GM12875 (cell line): ENCODE measurements at regions not wholly inside any gene's neighbourhood (a gene's known extent, or its start where the extent isn't known, plus 50 kb on each side); places are given as distances from the start of the nearest gene placed in this dataset.

Source experiments
- H3K4me3 ChIP-seq: one replicate; pipeline ENCODE4 v1.5.1; 2011; ENCODE audit warnings: low read depth, low read length, control low read depth
- TF ChIP-seq, protein P1 (sequence below): IDR thresholded peaks from 2 replicates; pipeline ENCODE4 v1.5.1; 2011; ENCODE audit warnings: low read depth, mild to moderate bottlenecking, control low read depth, inconsistent platforms, low read length, moderate library complexity, borderline replicate concordance; ENCODE audit not compliant: insufficient read depth

- H3K4me3 ChIP-seq, result no peak overlapping the region
- TF ChIP-seq, protein P1, sequence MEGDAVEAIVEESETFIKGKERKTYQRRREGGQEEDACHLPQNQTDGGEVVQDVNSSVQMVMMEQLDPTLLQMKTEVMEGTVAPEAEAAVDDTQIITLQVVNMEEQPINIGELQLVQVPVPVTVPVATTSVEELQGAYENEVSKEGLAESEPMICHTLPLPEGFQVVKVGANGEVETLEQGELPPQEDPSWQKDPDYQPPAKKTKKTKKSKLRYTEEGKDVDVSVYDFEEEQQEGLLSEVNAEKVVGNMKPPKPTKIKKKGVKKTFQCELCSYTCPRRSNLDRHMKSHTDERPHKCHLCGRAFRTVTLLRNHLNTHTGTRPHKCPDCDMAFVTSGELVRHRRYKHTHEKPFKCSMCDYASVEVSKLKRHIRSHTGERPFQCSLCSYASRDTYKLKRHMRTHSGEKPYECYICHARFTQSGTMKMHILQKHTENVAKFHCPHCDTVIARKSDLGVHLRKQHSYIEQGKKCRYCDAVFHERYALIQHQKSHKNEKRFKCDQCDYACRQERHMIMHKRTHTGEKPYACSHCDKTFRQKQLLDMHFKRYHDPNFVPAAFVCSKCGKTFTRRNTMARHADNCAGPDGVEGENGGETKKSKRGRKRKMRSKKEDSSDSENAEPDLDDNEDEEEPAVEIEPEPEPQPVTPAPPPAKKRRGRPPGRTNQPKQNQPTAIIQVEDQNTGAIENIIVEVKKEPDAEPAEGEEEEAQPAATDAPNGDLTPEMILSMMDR, result no peak
Observed at GRCh38 chr15:48049736-48050135, 71.1 kb upstream of the SLC24A5 start.

DNA sequence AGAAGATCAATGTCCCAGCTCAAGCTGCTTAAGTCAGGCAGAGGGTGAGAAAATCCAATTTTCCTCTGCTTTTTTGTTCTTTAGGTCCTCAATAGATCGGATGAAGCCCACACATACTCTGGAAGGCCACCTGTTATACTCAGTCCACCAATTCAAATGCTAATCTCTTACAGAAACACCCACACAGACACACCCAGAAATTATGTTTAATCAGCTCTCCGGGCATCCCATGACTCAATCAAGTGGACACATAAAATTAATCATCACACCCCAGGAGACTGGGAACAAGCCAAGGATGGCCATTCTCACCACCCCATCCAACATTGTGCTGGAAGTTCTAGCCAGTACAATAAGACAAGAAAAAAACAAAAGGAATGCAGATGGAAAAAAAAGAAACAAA, 67.8 kb upstream of the SLC24A5 start:
- TF ChIP-seq, protein P1, result no peak
- no peak overlapping the region for H3K4me3 ChIP-seq

DNA sequence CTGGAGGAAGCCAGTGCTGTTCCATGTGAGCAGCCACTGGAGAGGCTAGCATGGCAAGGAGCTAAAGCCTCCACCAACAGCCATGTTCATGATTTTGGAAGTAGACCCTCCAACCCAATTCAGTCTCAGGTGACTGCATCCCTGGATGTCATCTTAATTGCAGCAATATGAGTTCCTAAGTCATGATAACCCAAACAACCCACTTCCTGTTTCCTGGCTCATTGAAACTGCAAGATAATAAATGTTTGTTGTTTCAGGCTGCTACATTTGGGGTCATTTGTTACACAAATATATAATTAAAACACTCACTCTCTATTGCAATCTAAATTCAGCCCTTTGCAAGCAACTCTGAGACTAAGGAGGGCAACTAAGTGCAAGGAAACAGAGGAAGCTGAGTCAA, 62.4 kb upstream of the SLC24A5 start:
- TF ChIP-seq, protein P1, result no peak
- H3K4me3 ChIP-seq, result no peak overlapping the region

GRCh38 chr15:48059791-48060190, 61.0 kb upstream of the SLC24A5 start:
- TF ChIP-seq, protein P1, result no peak
- H3K4me3 ChIP-seq, result no peak overlapping the region

GRCh38 chr15:48060396-48060795, 60.4 kb upstream of the SLC24A5 start:
- TF ChIP-seq, protein P1, result no peak
- no peak overlapping the region for H3K4me3 ChIP-seq

- TF ChIP-seq, protein P1, result no peak
Observed at GRCh38 chr15:48061605-48062004, 59.2 kb upstream of the SLC24A5 start.

GRCh38 chr15:48062148-48062872, 58.5 kb upstream of the SLC24A5 start:
- no peak overlapping the region for H3K4me3 ChIP-seq
- TF ChIP-seq, protein P1, result no peak

More at GRCh38 chr15:48061605-48062004, 59.2 kb upstream of the SLC24A5 start:
- H3K4me3 ChIP-seq, result no peak overlapping the region
